Kidney (tissue), 13 donors: ENCODE measurements at regions not wholly inside any gene's neighbourhood (a gene's known extent, or its start where the extent isn't known, plus 50 kb on each side); places are given as distances from the start of the nearest gene placed in this dataset.
"Not testable (repeated sequence)": the region's sequence is repeated elsewhere in the genome, so short reads cannot be mapped to it uniquely, and the experiment has no call there.

Experiments used
- DNase-seq, 5 donors: peaks; one replicate each; pipeline ENCODE4 v3.0.0-alpha.2; 2013 to 2020
- FAIRE-seq: peaks from 2 replicates; lab custom pipeline; 2012; peaks lifted over from hg19 to GRCh38; lab: Jason Lieb, UNC
- H3K27ac ChIP-seq, 2 donors: one replicate each; pipeline ENCODE4 v1.7.0; 2013; ENCODE audit warnings: low read depth in 2 of 2, low read length in 2 of 2, inconsistent platforms in 1 of 2
- H3K27me3 ChIP-seq: one replicate; pipeline ENCODE4 v1.7.1; 2013; ENCODE audit warnings: low read length, inconsistent platforms; ENCODE audit not compliant: control insufficient read depth, insufficient read depth
- H3K36me3 ChIP-seq, 3 donors: one replicate each; pipeline versions ENCODE4 v1.7.0 to v1.7.1; 2013; ENCODE audit warnings: low read length in 3 of 3, control low read depth in 1 of 3, inconsistent platforms in 1 of 3; ENCODE audit not compliant: insufficient read depth in 3 of 3, control insufficient read depth in 2 of 3
- H3K4me1 ChIP-seq, 3 donors: one replicate each; pipeline versions ENCODE4 v1.7.0 to v1.7.1; 2013; ENCODE audit warnings: low read length in 3 of 3, inconsistent platforms in 1 of 3, low read depth in 1 of 3; ENCODE audit not compliant: control insufficient read depth in 2 of 3, insufficient read depth in 2 of 3
- H3K4me3 ChIP-seq, 3 donors: one replicate each; pipeline versions ENCODE4 v1.7.0 to v1.8.1; 2013; ENCODE audit warnings: low read length in 3 of 3, control low read depth in 1 of 3, inconsistent platforms in 1 of 3
- H3K9ac ChIP-seq, 3 donors: one replicate each; pipeline versions ENCODE4 v1.7.0 to v1.7.1; 2013; ENCODE audit warnings: low read length in 3 of 3, control low read depth in 1 of 3, inconsistent platforms in 1 of 3
- H3K9me3 ChIP-seq, 3 donors: one replicate each; pipeline versions ENCODE4 v1.7.0 to v1.7.1; 2013; ENCODE audit warnings: low read length in 3 of 3, control low read depth in 1 of 3, inconsistent platforms in 1 of 3; ENCODE audit not compliant: control insufficient read depth in 2 of 3, insufficient read depth in 1 of 3
- intact Hi-C: fragments of 100-400 bp; cut with DNase I; formaldehyde crosslinking; loops from one replicate; pipeline ENCODE4 v1.11.1; 2022
- TF ChIP-seq, protein P1 (sequence below): IDR thresholded peaks from 3 replicates; pipeline ENCODE4 v1.5.1; 2012; ENCODE audit warnings: mild to moderate bottlenecking, moderate library complexity, borderline replicate concordance; ENCODE audit not compliant: insufficient read depth; ENCODE audit errors: extremely low read depth
- donor health status: control.
- donor health status: control.
- donor health status: control.
- donor health status: control.
- donor health status: control.
- donor health status: DM: yes; HTN: yes; CAD: no.
- donor health status: Normal renal cell carcinoma (clear cell type).

DNA sequence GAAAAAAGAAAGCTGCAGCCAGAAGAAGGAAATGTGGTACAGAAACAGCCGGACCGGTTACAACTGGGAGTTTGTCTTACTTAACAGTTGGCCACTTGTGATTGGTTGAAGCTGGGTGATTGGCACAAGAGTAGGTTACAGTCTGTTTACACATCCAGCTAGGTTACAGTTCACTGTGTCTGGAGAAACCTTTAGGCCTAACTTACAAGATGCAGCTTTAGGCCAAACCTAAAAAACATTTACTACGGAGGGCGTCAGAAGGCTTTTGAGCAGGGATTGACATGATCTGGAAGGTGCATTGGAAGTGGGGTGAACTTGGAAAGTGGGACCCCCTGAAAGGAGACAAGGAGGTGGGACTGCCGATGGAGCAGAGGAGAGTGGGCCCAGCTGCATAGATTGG is 122.3 kb downstream of the BANF2 start:
- Histone ChIP-seq H3K27me3 (no peaks in the 10 kb centered on the region), H3K36me3 (no peaks in the 10 kb centered on the region), H3K27ac (peak overlapping the region; percentile 26 to 56), H3K4me3 (no peak overlapping the region), H3K9me3 (no peaks in the 10 kb centered on the region), H3K9ac (no peak overlapping the region), H3K4me1 (peaks cover 4 to 5% (median 5%) of the 10 kb centered on the region in 3 donors)
- DNase-seq (peak in 3 of 5 donors; percentile 79 to 97 (median 94)), FAIRE-seq (no peak)
- TF ChIP-seq, protein P1, sequence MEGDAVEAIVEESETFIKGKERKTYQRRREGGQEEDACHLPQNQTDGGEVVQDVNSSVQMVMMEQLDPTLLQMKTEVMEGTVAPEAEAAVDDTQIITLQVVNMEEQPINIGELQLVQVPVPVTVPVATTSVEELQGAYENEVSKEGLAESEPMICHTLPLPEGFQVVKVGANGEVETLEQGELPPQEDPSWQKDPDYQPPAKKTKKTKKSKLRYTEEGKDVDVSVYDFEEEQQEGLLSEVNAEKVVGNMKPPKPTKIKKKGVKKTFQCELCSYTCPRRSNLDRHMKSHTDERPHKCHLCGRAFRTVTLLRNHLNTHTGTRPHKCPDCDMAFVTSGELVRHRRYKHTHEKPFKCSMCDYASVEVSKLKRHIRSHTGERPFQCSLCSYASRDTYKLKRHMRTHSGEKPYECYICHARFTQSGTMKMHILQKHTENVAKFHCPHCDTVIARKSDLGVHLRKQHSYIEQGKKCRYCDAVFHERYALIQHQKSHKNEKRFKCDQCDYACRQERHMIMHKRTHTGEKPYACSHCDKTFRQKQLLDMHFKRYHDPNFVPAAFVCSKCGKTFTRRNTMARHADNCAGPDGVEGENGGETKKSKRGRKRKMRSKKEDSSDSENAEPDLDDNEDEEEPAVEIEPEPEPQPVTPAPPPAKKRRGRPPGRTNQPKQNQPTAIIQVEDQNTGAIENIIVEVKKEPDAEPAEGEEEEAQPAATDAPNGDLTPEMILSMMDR: no peak
- intact Hi-C loops: no loop called here

DNA sequence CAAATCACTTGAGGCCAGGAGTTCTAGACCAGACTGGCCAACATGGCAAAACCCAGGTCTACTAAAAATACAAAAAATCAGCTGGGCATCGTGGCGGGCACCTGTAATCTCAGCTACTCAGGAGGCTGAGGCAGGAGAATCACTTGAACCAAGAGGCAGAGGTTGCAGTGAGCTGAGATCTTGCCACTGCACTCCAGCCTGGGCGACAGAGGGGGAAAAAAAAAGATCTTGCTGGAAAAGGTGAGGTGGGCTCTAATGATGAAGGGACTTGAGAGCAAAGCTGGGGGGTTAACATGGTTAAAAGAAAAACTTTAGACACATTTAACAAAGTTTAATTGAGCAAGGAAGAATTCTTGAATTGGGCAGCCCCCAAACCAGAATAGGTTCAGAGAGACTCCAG is 121.8 kb downstream of the BANF2 start:
- intact Hi-C loops, H3K27ac ChIP-seq, H3K27me3 ChIP-seq, H3K4me1 ChIP-seq, H3K36me3 ChIP-seq, H3K4me3 ChIP-seq, H3K9me3 ChIP-seq, H3K9ac ChIP-seq, FAIRE-seq, DNase-seq: not testable (repeated sequence)

DNA sequence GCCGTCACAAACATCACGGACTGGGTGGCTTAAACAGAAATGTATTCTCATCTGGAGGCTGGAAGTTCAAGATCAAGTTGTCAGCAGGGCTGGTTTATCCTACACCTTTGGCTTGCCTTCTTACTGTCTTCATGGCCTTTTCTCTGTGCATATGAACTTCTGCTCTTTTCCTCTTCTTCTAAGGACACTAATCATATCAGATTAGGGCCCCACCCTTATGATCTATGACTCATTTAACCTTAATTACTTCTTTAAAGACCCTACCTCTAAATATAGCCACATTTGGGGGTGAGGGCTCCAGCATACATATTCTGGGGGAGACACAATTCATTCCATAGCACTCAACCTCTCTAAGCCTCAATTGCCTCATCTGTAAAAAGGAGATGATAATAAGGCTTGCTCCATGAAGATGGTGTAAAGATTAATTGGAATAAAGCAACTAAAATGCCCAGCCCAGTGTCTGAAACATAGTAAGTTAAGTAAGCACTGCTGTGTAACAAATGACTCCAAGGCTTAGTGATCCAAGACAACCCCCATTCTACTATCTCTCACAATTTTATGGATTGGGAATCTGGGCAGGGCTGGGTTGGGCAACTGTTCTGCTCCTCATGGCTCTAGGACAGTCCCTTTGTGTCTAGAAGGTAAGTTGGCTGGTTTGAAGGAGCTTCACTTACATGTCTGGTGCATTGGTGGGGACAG is 119.8 kb downstream of the BANF2 start:
- H3K36me3 ChIP-seq: no peaks in the 10 kb centered on the region
- TF ChIP-seq, protein P1: no peak
- H3K4me3 ChIP-seq: no peak overlapping the region
- FAIRE-seq (no peak), DNase-seq (no peak)
- H3K27me3 ChIP-seq: no peaks in the 10 kb centered on the region
- H3K9me3 ChIP-seq: no peaks in the 10 kb centered on the region
- intact Hi-C loops: no loop called here
- no peak overlapping the region for H3K27ac ChIP-seq
- peaks cover 2 to 5% (median 5%) of the 10 kb centered on the region in 3 donors for H3K4me1 ChIP-seq
- H3K9ac ChIP-seq: no peak overlapping the region

DNA sequence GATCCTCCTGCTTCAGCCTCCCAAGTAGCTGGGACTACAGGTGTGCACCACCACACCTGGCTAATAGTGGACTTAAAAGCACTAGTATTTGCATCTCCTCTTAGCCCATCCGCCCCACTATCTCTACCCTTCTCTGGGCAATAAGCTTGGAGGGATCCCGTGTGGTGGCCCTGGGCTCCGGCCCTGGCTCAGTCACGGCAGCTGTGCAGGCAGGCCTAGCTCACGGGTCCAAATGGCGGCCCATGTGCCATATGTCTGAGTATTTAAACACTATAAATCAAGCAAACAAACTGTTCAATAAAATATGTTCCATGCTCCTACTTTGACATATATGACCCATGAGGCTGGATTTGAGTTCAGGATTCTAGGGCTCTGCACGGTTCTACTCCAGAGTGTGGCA is 118.4 kb downstream of the BANF2 start:
- Histone ChIP-seq H3K9me3 (no peaks in the 10 kb centered on the region), H3K27ac (no peak overlapping the region), H3K36me3 (no peaks in the 10 kb centered on the region), H3K4me3 (no peak overlapping the region), H3K27me3 (no peaks in the 10 kb centered on the region), H3K9ac (no peak overlapping the region), H3K4me1 (peaks cover 0 to 5% (median 2%) of the 10 kb centered on the region in 3 donors)
- no peak for DNase-seq
- FAIRE-seq: no peak
- TF ChIP-seq, protein P1: no peak
- intact Hi-C loops: no loop called here
